ENCODE measurements at regions not wholly inside any gene's neighbourhood (a gene's known extent, or its start where the extent isn't known, plus 50 kb on each side); places are given as distances from the start of the nearest gene placed in this dataset.

- no peaks in the 10 kb centered on the region for H4K20me1 ChIP-seq (ENCODE audit: control insufficient read depth, insufficient read depth, insufficient read length)
- no peak for DNase-seq
- H3K4me3 Mint-ChIP-seq, result no peak overlapping the region
- no peak overlapping the region for H3K23ac ChIP-seq (ENCODE audit: insufficient read length, low read depth, low read length)
- H3K27ac Mint-ChIP-seq, result 0 out of 7 replicates have a peak overlapping the region, but pooled peaks of 1 of the 3 experiments have one; percentile 7
- no peak overlapping the region for H4K5ac ChIP-seq (ENCODE audit: insufficient read length, low read depth, low read length)
- no peak overlapping the region for H3T11ph ChIP-seq (ENCODE audit: low read length)
- no peaks in the 10 kb centered on the region for H3K23me2 ChIP-seq (ENCODE audit: insufficient read length, low read depth, low read length, poor library complexity, severe bottlenecking)
- no peak overlapping the region for H3K18ac ChIP-seq (ENCODE audit: insufficient read length, low read depth, low read length)
- no peaks in the 10 kb centered on the region for H3K4me1 Mint-ChIP-seq
- H2BK15ac ChIP-seq (ENCODE audit: low read depth, low read length), result no peak overlapping the region
- no peaks in the 10 kb centered on the region for H3K79me2 ChIP-seq (ENCODE audit: insufficient read depth, low read length)
- H4K8ac ChIP-seq (replicated peaks; ENCODE audit: insufficient read length, low read depth, low read length), result no peak overlapping the region
- no peak overlapping the region for H3K9ac ChIP-seq (ENCODE audit: extremely low read depth, insufficient read length, low read length)
- no peaks in the 10 kb centered on the region for H3K79me1 ChIP-seq (ENCODE audit: insufficient read depth, low read depth, low read length, poor library complexity, severe bottlenecking)
- no peak overlapping the region for H2AFZ ChIP-seq (ENCODE audit: low read length)
- H3K27me3 ChIP-seq (ENCODE audit: insufficient read depth, low read length), result no peaks in the 10 kb centered on the region
- no peaks in the 10 kb centered on the region for H3K9me3 ChIP-seq (ENCODE audit: control insufficient read depth, low read depth, low read length)
- H3K27ac ChIP-seq (ENCODE audit: insufficient read length, low read depth, low read length), result no peak overlapping the region
- no peak overlapping the region for H2BK120ac ChIP-seq (ENCODE audit: low read depth, low read length, poor library complexity, severe bottlenecking)
- no CpG with 5 or more reads among the region's 1 CpG for WGBS (ENCODE audit: extremely low coverage, insufficient read length, low lambda C conversion rate)
- no peak overlapping the region for H2BK20ac ChIP-seq (ENCODE audit: low read depth, low read length, poor library complexity, severe bottlenecking)
- no peak overlapping the region for H2AK5ac ChIP-seq (ENCODE audit: insufficient read length, low read length)
- H4K91ac ChIP-seq (ENCODE audit: insufficient read length, low read depth, low read length), result no peak overlapping the region
- H3K4ac ChIP-seq (ENCODE audit: low read depth, low read length), result no peak overlapping the region
- H2BK5ac ChIP-seq (ENCODE audit: insufficient read length, low read length), result no peak overlapping the region
- no peak overlapping the region for H2BK12ac ChIP-seq (ENCODE audit: insufficient read length, low read depth, low read length)
- TF ChIP-seq CTCF (conservative IDR thresholded peaks at IDR 0.05), result no peak
- no peaks in the 10 kb centered on the region for H3K27me3 Mint-ChIP-seq (ENCODE audit: low read depth)
- H3K4me2 ChIP-seq (ENCODE audit: insufficient read depth, insufficient read length, low read length), result no peak overlapping the region
- H3K36me3 Mint-ChIP-seq (ENCODE audit: insufficient read depth in 1 of 3, low read depth in 3 of 3), result no peaks in the 10 kb centered on the region
- no peaks in the 10 kb centered on the region for H3K4me1 ChIP-seq (ENCODE audit: insufficient read depth, low read length)
- no peak overlapping the region for H3K56ac ChIP-seq (ENCODE audit: insufficient read length, low read depth, low read length)
- no peaks in the 10 kb centered on the region; a peak in 2 of 5 replicates for H3K9me3 Mint-ChIP-seq
- H3K14ac ChIP-seq (ENCODE audit: insufficient read depth, low read length), result no peak overlapping the region
These were observed 356.2 kb upstream of the CD180 start for GRCh38 chr5:67552773-67553172.
